Caki2 (cell line): ENCODE measurements at regions not wholly inside any gene's neighbourhood (a gene's known extent, or its start where the extent isn't known, plus 50 kb on each side); places are given as distances from the start of the nearest gene placed in this dataset.
"Not testable (repeated sequence)": the region's sequence is repeated elsewhere in the genome, so short reads cannot be mapped to it uniquely, and the experiment has no call there.

Experiments used
- DNase-seq: peaks from one replicate; pipeline ENCODE4 v3.0.0-alpha.2; 2015; ENCODE audit warnings: low read depth
- in situ Hi-C: cut with HindIII; loops from 2 replicates; pipeline ENCODE4 v1.10.0; 2016; ENCODE audit warnings: low sequenced_read_pairs, low pct_unique_long_range_greater_than_20kb, mixed read lengths

DNA sequence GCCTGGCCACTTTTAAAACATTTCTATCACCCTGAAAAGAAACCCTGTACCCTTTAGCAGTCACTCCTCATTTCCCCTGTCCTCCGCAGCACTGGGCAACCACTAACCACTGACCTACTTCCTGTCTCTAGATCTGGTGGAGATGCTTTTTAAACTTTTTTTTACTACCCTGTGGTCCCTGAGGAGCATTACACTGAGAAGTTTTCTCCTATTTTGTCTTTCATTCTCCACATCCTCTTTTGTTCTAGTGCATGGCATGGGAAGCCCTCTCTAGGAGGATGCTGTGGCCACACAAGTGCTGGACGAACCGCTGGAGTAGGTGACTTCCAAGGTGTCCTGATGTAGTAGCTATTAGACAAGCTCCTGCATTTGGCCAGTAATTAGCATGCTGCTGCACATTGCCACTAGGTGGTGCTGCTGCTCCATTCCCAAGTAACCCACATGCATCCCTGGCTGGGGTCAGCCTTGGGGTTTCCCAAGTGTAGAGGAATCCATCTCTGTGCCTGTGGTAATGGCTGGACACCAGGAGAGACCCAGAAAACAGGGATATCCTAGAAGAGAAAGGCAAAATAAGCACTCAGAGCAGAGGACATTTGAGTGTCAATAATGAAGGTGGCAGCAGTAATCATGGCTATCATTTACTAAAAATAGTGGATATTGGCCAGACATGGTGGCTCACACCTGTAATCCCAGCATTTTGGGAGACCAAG is 143.8 kb upstream of the CRHR1 start:
- in situ Hi-C loops, result loop anchor here (25.0 kb wide), 1 partner anchor 97 kb away; no protein-coding TSS in a partner anchor
- DNase-seq, result peak; percentile 52

DNA sequence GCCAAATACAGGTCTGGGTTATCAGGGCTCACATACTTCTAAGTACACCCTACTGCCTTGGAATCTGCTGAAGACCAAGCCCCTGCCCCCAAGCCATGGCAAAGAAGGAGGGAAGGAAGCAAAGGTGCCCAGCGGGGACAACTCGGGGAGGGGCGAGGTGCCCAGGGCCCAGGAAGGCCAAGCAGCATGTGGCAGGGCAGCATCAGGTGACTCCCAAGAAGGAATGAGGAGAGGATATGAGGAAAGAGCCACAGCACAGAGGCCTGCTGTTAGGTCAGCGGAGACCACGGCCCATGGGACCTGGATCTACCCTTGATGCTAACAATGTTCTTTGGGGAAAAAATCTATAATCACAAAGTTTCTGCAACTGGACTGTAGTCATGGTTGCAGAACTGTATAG is 142.6 kb upstream of the CRHR1 start:
- in situ Hi-C loops, result loop anchor here (25.0 kb wide), 1 partner anchor 96 kb away; no protein-coding TSS in a partner anchor

DNA sequence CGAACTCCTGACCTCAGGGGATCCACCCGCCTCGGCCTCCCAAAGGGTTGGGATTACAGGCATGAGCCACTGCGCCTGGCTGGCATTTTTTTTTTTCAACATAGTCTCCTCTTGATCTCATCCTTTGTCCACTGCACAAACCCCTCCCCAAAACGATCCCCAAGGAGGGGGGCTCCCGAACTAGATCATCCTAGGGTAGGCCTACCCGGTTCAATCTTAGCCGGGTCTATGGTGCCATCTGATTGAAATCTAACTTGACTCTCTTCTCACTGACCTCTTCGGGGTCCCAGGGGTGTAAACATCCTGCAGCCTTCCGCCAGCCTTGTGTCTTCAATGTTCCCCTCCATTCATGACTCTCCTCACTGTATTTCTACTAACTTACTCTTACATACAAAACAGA is 140.5 kb upstream of the CRHR1 start:
- in situ Hi-C loops, result loop anchor here (25.0 kb wide), 1 partner anchor 94 kb away; no protein-coding TSS in a partner anchor
- DNase-seq, result no peak

More for the DNA sequence above, 142.6 kb upstream of the CRHR1 start:
- peak; percentile 10 for DNase-seq

DNA sequence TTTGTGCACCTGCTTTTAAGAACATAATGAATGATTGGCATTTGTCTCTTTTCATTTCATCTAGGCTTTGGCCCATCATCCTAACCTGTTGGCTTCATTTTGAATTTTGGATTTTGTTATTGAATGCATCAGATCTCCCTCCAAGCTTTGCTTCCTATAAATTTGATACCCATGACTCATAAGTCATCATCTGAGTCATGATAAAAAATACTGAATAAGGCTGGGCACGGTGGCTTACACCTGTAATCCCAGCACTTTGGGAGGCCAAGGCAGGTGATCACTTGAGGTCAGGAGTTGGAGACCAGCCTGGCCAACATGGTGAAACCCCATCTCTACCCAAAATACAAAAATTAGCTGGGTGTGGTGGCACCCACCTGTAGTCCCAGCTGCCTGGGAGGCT is 139.5 kb upstream of the CRHR1 start:
- DNase-seq, result not testable (repeated sequence)
- in situ Hi-C loops, result loop anchor here (25.0 kb wide), 1 partner anchor 93 kb away; no protein-coding TSS in a partner anchor

DNA sequence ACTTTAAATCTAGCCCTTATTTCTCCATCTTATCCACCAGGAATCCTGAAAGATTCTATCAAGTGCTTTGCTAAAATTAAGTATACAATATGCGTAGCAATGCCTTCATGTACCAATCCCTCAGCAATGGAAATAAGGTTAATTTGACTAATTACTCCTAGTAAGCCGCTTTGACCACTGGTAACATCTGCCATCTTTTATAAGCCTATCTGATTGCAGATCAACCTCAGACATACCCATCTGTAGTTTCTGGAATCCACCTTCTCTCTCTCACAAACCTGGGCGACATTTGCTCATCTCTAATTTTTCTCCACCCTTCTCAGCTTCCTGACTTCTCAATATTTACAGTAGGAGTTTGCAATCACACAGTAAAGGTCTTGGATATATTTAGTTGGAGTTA is 138.8 kb upstream of the CRHR1 start:
- no peak for DNase-seq
- in situ Hi-C loops, result loop anchor here (25.0 kb wide), 1 partner anchor 92 kb away; no protein-coding TSS in a partner anchor

DNA sequence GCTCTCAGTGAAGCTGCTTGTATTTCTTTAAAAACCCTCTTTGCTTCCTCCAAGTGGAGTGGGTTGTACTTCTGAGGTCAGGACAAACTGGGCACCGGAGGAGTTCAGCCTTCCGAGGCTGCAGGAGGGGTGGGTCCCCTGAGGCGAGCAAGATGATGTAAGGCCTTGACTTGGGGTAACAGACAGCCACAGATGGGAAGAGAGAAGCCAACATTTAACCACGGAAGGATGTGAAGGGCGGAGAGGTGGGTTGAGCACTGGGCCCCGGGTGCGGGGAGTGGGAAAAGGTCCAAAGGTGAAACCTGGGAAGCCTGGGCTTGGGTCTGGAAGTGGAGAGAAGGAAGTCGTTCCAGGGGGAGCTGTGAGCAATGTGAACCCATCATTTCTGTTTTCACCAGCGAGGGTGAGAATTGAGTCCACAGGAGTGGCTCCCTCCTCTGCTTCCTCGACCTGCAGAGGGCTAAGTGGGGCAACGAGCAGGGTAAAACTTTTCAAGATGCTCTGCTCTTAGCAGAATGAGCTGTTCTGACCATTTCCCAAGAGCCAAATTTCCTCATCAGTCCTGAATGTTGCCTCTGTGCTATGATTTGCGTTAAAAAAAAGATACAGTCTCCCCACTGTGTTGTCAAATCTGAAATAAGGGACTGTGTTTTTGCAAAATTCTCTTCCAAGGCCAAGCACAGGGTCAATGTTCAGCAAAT is 137.7 kb upstream of the CRHR1 start:
- in situ Hi-C loops, result loop anchor here (25.0 kb wide), 1 partner anchor 91 kb away; no protein-coding TSS in a partner anchor
- DNase-seq, result no peak

DNA sequence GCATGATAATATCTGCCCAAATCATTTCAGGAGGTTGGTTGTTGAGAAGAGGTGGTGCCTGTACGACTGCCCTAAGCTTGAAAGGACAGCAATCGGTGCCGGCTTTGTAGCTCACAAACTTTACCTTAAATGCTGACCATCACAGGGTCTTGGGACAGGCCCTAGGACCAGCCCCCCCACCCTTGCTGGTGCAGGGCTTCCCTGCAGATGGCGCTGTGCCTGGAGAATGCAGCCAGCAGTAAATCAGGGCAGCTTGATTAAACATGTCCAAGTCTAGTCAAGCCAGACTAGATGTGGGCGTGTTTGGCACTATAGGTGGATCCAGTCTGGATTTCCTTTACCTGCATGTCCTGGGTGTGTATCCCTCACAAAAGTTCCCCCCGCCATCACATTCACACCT is 135.5 kb upstream of the CRHR1 start:
- in situ Hi-C loops, result loop anchor here (25.0 kb wide), 1 partner anchor 89 kb away; no protein-coding TSS in a partner anchor
- DNase-seq, result no peak

DNA sequence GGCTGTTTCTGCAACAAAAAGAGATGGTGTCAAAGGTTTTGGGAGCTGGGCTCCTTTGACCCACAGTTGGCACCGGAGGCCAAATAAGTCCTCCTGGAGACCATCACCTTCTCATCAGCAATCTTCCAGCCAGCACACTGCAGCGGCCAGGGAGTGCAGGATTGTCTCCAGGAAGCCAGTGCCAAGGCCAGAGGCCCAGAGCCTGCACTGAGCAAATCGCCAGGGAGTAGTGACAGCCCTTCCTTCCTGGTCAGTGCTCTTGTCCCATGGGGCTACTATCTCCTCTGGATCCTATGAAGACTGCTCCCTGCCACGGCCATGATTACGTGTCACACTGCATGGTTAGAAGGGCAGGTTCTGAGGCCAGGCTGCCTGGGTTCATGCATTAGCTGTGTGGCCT is 134.3 kb upstream of the CRHR1 start:
- DNase-seq, result no peak
- in situ Hi-C loops, result loop anchor here (25.0 kb wide), 1 partner anchor 88 kb away; no protein-coding TSS in a partner anchor

DNA sequence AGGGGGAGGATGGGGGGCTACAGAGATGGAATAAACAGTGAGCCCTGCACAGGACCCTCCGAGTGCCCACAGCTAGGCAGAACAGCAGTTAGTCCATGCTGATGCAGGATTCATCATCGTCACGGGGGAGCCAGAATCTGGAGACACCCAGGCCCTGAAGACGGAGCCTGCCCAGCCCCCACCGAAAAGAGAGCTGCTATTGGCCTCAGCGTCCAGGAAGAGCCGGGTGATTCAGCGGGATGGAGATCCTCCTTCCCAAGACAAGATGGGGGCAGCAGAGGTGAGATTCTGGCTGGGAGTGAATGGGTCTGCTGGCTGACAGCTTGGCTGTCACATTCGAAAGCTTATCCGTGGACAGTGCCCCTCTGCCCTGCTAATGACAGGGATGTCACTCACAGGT is 133.6 kb upstream of the CRHR1 start:
- no peak for DNase-seq
- in situ Hi-C loops, result no loop called here

DNA sequence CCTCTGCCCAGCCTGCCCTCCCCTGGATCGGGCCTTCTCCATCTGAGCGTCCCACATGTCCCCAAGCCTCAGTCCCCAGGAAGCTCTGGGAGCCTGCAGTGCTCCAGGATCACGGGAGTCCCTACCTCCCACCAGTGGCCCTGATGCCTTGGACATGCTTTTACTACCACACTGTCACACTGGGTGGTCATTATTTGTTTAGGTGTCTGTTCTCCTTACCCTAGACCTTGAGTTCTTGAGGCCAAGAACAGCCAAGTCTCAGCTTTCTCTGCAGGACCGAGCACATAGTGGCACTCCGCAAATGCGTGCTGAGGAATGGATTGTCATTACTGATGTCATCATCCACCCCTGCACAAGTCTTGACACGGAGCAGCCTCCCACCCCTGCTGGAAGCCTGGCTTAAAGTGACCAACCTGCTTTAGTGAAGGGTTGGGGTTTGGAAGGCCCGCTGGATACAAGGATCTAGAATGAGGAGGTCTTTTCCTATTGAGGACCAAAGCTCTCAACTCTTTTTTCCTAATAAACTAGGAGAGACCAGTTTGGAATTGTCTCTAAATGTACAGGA is 132.9 kb upstream of the CRHR1 start:
- in situ Hi-C loops, result no loop called here
- no peak for DNase-seq

DNA sequence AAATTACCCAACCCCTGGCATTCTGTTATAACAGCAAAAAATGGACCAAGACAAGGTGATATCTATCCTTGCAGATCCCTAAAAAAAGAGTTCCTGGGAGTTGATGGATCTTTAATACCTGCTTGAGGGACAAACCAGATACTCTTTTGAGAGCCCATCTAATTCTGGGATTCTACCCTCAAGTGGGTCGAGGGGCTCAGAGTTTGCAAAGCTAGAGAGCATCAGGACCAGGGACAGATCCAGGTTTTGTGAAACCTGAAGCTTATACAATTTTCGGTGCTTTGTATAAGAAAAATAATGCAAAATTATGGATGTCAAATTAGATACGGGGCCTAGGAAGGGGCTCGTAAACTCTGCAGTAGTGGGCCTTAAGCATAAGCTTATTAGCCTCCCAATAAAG is 130.5 kb upstream of the CRHR1 start:
- in situ Hi-C loops, result no loop called here
- DNase-seq, result no peak

DNA sequence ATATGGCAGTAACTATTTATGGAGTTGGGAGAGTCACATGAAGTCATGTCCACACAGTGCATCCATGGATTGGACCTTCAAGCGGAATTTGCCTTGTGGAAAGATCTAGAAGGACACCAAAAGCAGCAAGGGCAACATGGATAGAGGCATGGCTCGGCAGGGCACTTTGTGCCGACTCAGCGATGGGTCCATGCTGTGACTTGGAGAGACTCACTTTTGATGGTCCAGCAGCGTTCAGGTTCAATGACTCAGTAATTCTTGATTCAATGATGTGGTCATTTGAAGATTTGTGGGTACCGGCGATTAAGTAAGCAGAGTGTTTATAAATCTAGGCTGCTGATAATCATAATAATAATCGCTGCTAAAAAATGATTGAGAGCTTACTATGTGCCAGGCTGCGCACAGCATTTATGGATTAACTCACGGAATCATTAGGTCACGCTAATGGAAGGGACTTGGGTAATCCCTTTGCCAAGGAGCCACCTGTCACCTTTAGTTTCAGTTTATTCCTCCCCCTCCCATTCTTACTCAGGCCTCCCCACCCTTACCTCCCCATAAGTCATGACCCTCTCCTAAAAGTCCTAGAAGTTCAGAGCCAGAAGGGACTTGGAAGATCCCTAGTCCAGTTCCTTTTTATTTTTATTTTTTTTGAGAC is 127.5 kb upstream of the CRHR1 start:
- no peak for DNase-seq
- in situ Hi-C loops, result no loop called here

DNA sequence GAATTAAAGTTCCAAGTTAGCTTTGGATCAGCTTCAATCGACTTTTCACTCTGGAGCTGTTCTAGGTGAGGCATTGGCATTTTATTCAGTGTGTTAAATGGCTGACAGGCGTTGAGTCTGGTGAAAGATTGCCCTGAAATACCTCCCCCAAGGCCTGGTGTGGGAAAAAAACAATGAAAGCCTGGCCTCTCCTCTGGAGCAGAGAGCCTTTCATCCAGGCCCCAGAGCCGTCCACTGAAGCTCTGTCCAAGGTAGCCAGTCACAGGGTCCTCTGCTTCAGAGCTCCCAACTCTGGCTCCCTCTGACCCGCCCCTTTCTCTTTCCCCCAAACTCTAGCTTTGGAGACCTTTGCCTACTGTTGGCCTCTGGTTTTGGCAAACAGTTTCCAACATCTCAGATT is 123.6 kb upstream of the CRHR1 start:
- DNase-seq, result no peak
- in situ Hi-C loops, result no loop called here

DNA sequence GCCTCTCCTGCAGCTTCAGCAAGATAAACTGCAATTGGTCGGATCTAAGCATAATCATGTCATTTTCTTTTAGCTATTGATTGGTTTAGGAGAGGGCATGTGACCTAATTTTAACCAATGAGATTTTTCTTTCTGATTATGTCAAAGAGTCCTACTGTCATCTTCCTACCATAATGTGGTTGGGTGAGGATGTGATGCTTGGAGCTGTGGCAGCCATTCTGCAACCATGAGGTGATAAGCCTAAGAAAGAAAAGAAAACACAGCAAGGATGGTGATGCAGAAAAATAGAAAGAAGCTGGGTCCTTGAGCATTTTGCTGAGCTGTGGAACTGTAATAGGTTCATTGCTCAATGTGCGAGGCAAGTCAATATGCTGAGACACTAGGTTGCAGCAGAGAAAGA is 121.7 kb upstream of the CRHR1 start:
- no peak for DNase-seq
- in situ Hi-C loops, result no loop called here

DNA sequence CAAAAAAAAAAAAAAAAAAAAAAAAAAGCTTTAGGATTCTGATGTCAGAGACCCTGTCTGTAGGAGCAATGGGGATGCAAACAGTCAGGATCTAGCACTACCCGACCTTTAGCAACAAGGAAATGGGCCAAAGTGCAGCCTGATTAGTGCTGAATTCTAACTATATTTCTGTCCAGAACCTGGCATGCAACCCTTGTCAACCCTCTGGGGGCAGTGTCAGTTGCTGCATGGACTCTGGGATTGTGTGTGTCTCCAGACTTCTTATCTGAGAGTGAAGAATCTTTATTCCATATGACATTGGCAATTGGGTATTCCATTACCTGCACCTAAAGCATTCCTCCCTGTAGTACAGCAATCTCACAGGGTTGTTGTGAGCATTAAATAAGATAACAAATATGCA is 120.3 kb upstream of the CRHR1 start:
- in situ Hi-C loops, result no loop called here
- DNase-seq, result no peak

DNA sequence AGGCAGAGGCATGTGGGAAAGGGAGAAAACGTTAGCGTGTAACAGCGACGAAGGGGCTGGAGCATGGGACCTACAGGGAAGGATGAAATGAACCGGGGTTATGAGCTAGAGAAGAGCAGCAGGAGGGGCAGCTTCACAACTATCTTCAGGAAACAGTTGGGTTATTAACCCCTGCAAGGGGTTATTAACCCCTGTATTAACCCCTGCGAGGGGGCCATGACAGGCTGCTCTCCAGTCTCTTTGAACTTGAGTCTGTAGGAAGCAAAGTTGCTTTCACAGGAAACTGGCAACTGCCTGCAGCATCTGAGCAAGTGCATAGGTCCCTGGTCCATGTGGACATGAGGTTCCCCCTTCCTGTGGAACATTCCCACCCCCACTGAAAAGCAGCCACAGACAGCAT is 119.2 kb upstream of the CRHR1 start:
- DNase-seq, result no peak
- in situ Hi-C loops, result no loop called here

DNA sequence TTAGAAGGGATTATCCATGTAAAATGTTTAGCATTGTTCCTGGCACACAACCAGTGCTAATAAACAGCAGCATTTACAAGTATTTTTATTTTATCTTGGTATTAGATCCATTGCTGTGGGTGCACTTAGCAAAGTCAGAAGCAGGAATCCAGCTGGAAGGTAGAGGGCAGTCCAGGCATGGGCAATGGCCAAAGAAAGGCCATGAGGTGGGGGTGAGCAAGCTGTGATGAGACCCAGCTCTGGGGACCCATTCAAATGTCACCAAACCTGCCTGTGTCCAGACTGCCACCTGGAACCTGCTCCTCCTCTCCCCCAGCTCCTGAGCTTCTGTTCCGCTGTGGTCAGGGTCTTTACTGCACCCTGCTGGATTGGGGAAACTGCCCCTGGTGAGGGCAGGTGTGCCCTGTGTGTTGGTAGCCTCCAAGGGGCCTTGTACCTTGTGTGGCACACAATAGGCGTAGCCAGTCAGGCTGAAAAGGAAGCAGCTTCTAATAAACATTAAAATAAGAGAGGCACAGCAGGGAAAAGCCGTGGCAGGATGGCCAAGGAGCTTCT is 118.0 kb upstream of the CRHR1 start:
- no peak for DNase-seq
- in situ Hi-C loops, result no loop called here

DNA sequence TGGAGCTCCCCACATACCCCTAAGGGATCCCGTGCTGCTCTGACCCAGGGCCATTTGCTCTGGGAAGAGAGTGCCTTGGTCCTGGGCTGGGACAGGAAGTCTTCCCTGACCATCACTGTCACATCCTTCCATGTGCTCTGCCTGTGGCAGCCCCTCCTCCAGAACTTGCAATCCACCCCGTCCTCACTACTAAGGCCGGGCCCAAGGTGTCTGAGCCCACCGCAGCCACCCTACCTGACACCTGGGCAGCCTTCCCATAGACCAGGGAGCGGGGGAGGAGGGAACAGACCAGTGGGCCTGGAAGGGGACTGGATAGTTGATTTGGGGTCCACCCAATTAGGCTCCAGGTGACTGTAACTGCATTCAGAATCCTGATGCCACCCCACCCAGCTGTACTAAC is 117.5 kb upstream of the CRHR1 start:
- in situ Hi-C loops, result no loop called here
- DNase-seq, result no peak
